Rectal smooth muscle tissue (tissue), 1 donor: ENCODE measurements at regions not wholly inside any gene's neighbourhood (a gene's known extent, or its start where the extent isn't known, plus 50 kb on each side); places are given as distances from the start of the nearest gene placed in this dataset.
"Not testable (repeated sequence)": the region's sequence is repeated elsewhere in the genome, so short reads cannot be mapped to it uniquely, and the experiment has no call there.

Experiments
- H3K27ac ChIP-seq: one replicate; pipeline ENCODE4 v1.7.0; 2013; ENCODE audit warnings: low read depth, low read length, inconsistent platforms
- H3K27me3 ChIP-seq: one replicate; pipeline ENCODE4 v1.7.0; 2013; ENCODE audit warnings: low read length; ENCODE audit not compliant: control insufficient read depth, insufficient read depth
- H3K36me3 ChIP-seq: one replicate; pipeline ENCODE4 v1.7.0; 2013; ENCODE audit warnings: low read length; ENCODE audit not compliant: control insufficient read depth, insufficient read depth
- H3K4me1 ChIP-seq: one replicate; pipeline ENCODE4 v1.7.0; 2013; ENCODE audit warnings: low read length; ENCODE audit not compliant: control insufficient read depth, insufficient read depth
- H3K4me3 ChIP-seq: one replicate; pipeline ENCODE4 v1.7.0; 2013; ENCODE audit warnings: low read length
- H3K9ac ChIP-seq: one replicate; pipeline ENCODE4 v1.7.0; 2013; ENCODE audit warnings: low read length

DNA sequence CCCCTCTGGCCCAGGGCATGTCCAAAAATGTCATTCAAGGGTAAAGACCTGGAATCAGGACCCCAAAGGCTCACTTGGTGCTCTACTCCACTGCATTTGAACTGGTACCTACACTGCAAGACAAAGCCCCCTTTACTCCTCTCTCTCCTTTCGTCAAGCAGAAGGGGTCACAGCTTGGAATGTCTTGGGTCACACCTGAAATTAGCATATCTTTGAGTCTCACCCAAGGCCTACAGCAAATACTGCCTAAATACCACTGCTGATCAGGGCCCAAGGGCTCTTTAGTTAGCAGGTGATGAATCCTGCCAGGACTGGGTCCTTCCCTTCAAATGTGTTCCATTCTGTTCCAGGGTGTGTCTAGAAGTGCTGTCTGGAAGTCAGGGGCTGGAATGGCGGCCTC, 320.6 kb downstream of the SV2B start:
- Histone ChIP-seq H3K4me3 (no peak overlapping the region), H3K27ac (no peak overlapping the region), H3K36me3 (no peaks in the 10 kb centered on the region), H3K9ac (no peak overlapping the region), H3K27me3 (no peaks in the 10 kb centered on the region), H3K4me1 (no peaks in the 10 kb centered on the region)

GRCh38 chr15:91422797-91423196, 322.7 kb downstream of the SV2B start:
- Histone ChIP-seq H3K36me3 (no peaks in the 10 kb centered on the region), H3K9ac (no peak overlapping the region), H3K27ac (no peak overlapping the region), H3K27me3 (no peaks in the 10 kb centered on the region), H3K4me1 (no peaks in the 10 kb centered on the region), H3K4me3 (no peak overlapping the region)

- Histone ChIP-seq H3K4me3 (no peak overlapping the region), H3K36me3 (no peaks in the 10 kb centered on the region), H3K9ac (no peak overlapping the region), H3K27ac (no peak overlapping the region), H3K27me3 (no peaks in the 10 kb centered on the region), H3K4me1 (no peaks in the 10 kb centered on the region)
Observed at GRCh38 chr15:91424001-91424400, 323.9 kb downstream of the SV2B start.

- Histone ChIP-seq H3K4me3 (no peak overlapping the region), H3K27ac (no peak overlapping the region), H3K9ac (no peak overlapping the region), H3K36me3 (no peaks in the 10 kb centered on the region), H3K4me1 (no peaks in the 10 kb centered on the region), H3K27me3 (no peaks in the 10 kb centered on the region)
Observed at GRCh38 chr15:91426412-91426811, 326.4 kb downstream of the SV2B start.

- no peaks in the 10 kb centered on the region for H3K27me3 ChIP-seq
- H3K27ac ChIP-seq, result no peak overlapping the region
- H3K4me3 ChIP-seq, result no peak overlapping the region
- no peak overlapping the region for H3K9ac ChIP-seq
- H3K36me3 ChIP-seq, result no peaks in the 10 kb centered on the region
- no peaks in the 10 kb centered on the region for H3K4me1 ChIP-seq
Observed at GRCh38 chr15:91429973-91430372, 329.9 kb downstream of the SV2B start.

- H3K9ac ChIP-seq, result no peak overlapping the region
- H3K27ac ChIP-seq, result no peak overlapping the region
- no peak overlapping the region for H3K4me3 ChIP-seq
- H3K36me3 ChIP-seq, result no peaks in the 10 kb centered on the region
- H3K27me3 ChIP-seq, result no peaks in the 10 kb centered on the region
- no peaks in the 10 kb centered on the region for H3K4me1 ChIP-seq
Observed at GRCh38 chr15:91431041-91431715, 331.1 kb downstream of the SV2B start.

GRCh38 chr15:91435113-91435512, 335.1 kb downstream of the SV2B start:
- H3K27me3 ChIP-seq, result no peaks in the 10 kb centered on the region
- H3K36me3 ChIP-seq, result no peaks in the 10 kb centered on the region
- H3K27ac ChIP-seq, result no peak overlapping the region
- H3K4me3 ChIP-seq, result no peak overlapping the region
- H3K4me1 ChIP-seq, result no peaks in the 10 kb centered on the region
- H3K9ac ChIP-seq, result no peak overlapping the region

DNA sequence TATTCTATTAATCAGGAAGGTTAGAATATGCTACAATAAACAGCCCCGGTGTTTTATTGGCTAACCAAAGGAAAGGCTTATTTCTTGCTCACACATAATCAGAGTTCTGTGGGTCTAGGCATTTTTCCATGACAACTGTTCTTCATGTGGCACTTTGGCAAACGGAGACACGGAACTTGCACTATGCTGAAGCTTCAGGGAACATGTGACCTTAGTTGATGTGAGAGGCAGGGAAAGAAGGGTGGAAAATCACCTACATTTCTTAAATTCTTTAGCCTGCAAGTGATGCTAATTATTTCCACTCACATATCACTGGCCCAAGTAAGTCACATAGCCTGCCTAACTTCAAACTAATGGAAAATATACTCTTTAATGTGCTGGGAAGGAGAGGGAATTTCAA, 344.6 kb downstream of the SV2B start:
- Histone ChIP-seq H3K27me3 (no peaks in the 10 kb centered on the region), H3K27ac (no peak overlapping the region), H3K36me3 (no peaks in the 10 kb centered on the region), H3K4me1 (no peaks in the 10 kb centered on the region), H3K9ac (no peak overlapping the region), H3K4me3 (no peak overlapping the region)

DNA sequence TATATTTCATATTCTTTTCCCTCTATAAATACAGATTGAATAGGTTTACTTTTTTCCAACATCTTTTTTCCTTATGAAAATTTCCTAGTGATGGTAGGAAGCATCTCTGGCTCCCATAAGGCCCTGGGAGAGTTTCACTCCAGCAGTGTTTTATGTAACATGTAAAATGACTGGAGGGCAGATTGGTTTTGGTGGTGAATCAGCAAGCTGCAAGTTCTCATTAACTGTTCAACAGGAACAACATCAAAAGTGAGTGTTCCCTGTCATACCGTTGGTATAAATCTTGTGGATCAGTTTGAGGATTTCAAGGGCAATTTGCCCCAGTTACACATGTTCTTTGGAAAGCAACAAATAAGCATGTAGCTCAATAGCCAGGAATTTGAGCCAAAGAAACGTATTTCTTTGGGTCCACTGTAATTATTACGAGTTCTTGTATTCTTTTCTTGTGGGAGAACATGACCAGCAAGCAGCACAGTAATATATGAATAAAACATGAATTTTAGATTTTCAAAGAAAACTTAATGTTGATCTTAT, 345.7 kb downstream of the SV2B start:
- no peaks in the 10 kb centered on the region for H3K4me1 ChIP-seq

GRCh38 chr15:91447991-91448644, 348.1 kb downstream of the SV2B start:
- H3K4me3 ChIP-seq, result no peak overlapping the region
- no peaks in the 10 kb centered on the region for H3K36me3 ChIP-seq
- no peak overlapping the region for H3K27ac ChIP-seq
- no peaks in the 10 kb centered on the region for H3K4me1 ChIP-seq
- H3K27me3 ChIP-seq, result no peaks in the 10 kb centered on the region
- no peak overlapping the region for H3K9ac ChIP-seq

More for the DNA sequence above, 345.7 kb downstream of the SV2B start:
- Histone ChIP-seq H3K27ac (no peak overlapping the region), H3K27me3 (no peaks in the 10 kb centered on the region), H3K36me3 (no peaks in the 10 kb centered on the region), H3K9ac (no peak overlapping the region), H3K4me3 (no peak overlapping the region)

- H3K27me3 ChIP-seq, H3K36me3 ChIP-seq, H3K4me1 ChIP-seq, H3K9ac ChIP-seq, H3K27ac ChIP-seq, H3K4me3 ChIP-seq: not testable (repeated sequence)
Observed at GRCh38 chr15:91453376-91453775, 353.3 kb downstream of the SV2B start.

DNA sequence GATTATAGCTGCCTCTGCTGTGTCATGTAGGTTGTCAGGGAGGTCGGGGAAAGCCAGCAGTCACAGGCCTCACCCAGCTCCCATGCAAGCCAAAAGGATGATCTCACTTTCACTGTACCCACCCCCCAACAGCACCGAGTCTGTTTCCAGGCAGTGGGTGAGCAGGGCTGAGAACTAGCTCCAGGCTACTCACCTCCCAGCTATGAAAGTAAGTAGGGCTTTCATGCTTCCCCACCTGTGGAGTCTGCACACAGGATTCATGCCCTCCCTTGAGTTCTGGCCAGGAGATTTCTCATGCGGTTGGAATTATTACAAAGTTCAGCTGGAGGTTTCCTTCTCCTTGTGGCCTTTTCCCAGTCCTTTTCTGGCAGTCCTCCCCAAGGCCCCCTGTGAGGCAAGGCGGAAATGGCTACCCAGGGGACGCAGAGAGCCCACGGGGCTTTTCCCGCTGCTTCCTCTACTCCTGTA, 356.2 kb downstream of the SV2B start:
- no peaks in the 10 kb centered on the region for H3K27me3 ChIP-seq
- H3K4me1 ChIP-seq, result no peaks in the 10 kb centered on the region
- no peak overlapping the region for H3K27ac ChIP-seq
- no peak overlapping the region for H3K9ac ChIP-seq
- no peaks in the 10 kb centered on the region for H3K36me3 ChIP-seq
- no peak overlapping the region for H3K4me3 ChIP-seq

DNA sequence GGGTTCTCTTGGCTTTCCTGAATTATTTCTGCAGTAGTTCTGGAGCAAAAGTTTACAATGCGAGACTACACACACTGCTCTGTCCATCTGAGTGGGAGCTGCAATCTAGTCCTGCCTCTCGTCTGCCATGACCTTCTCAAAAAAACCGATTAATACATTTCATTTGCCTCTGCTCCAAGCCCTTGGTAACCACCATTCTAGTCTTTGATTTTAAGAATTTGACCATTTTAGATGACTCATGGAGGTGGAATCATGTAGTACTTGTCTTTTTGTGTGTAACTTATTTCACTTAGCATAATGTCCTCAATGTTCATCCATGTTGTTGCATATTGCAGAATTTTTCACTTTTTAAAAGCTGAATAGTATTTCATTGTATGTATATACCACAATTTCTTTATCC, 356.9 kb downstream of the SV2B start:
- Histone ChIP-seq H3K4me3 (no peak overlapping the region), H3K27me3 (no peaks in the 10 kb centered on the region), H3K4me1 (no peaks in the 10 kb centered on the region), H3K27ac (no peak overlapping the region), H3K36me3 (no peaks in the 10 kb centered on the region), H3K9ac (no peak overlapping the region)
